Panc1 (cell line): ENCODE measurements at regions not wholly inside any gene's neighbourhood (a gene's known extent, or its start where the extent isn't known, plus 50 kb on each side); places are given as distances from the start of the nearest gene placed in this dataset.

Source experiments
- ATAC-seq: fragments of 200-7000 bp; cut with Tn5 transposase; 2 replicates; pipeline ENCODE4 v1.9.1; 2020; ENCODE audit warnings: mild to moderate bottlenecking, moderate library complexity
- BruUV-seq: library from RNA; stranded (reverse); fragments of 400-500 nt; replicated peaks from 2 replicates; lab custom pipeline; 2021; lab: Mats Ljungman, UMichigan
- CTCF ChIA-PET: fragments of 300-600 bp; sonication (Branson Sonifier 250); formaldehyde crosslinking; loops from one replicate; lab custom pipeline; 2022; ENCODE audit warnings: antibody characterized with exemption; lab: Charles Lee
- POLR2A ChIA-PET: fragments of 300-600 bp; sonication (Branson Sonifier 250); formaldehyde crosslinking; loops from one replicate; lab custom pipeline; 2022; ENCODE audit warnings: antibody characterized with exemption; lab: Charles Lee
- DNase-seq: peaks from one replicate; pipeline ENCODE4 v3.0.0-alpha.2; 2010; ENCODE audit warnings: low read depth, low spot score
- H3K27ac ChIP-seq: 2 replicates; pipeline ENCODE4 v1.5.1; 2011; ENCODE audit warnings: mild to moderate bottlenecking, low read length, inconsistent platforms
- H3K27me3 ChIP-seq: fragments of 200-500 bp; sonication (Bioruptor generic); 2 replicates; pipeline ENCODE4 v1.6.0; 2014; ENCODE audit warnings: low read length, inconsistent platforms; ENCODE audit not compliant: control insufficient read depth, insufficient read depth
- H3K36me3 ChIP-seq: fragments of 200-500 bp; sonication (Bioruptor generic); 2 replicates; pipeline ENCODE4 v1.5.1; 2014; ENCODE audit warnings: inconsistent platforms, mild to moderate bottlenecking, low read length, moderate library complexity; ENCODE audit not compliant: control insufficient read depth, insufficient read depth
- H3K4me1 ChIP-seq: 2 replicates; pipeline ENCODE4 v1.5.1; 2011; ENCODE audit warnings: inconsistent platforms, mild to moderate bottlenecking, low read length, moderate library complexity; ENCODE audit not compliant: control insufficient read depth, insufficient read depth
- H3K4me3 ChIP-seq, 2 experiments: 2 replicates each; pipeline ENCODE4 v1.5.1; 2011 to 2012; ENCODE audit warnings: low read depth in 2 of 2, low read length in 2 of 2, mild to moderate bottlenecking in 2 of 2, inconsistent platforms in 1 of 2, moderate library complexity in 1 of 2
- H3K9me3 ChIP-seq: fragments of 200-500 bp; sonication (Bioruptor generic); 2 replicates; pipeline ENCODE4 v1.5.1; 2014; ENCODE audit warnings: low read depth, mild to moderate bottlenecking, inconsistent platforms, low read length, moderate library complexity; ENCODE audit not compliant: control insufficient read depth, insufficient read depth
- POLR2AphosphoS5 ChIP-seq: IDR thresholded peaks from 2 replicates; pipeline ENCODE4 v1.6.1; 2012; ENCODE audit warnings: mild to moderate bottlenecking, low read depth, low read length, moderate library complexity
- SIN3A ChIP-seq: IDR thresholded peaks from 2 replicates; pipeline ENCODE4 v1.6.1; 2012; ENCODE audit warnings: low read depth, mild to moderate bottlenecking, low read length, moderate library complexity, borderline replicate concordance; ENCODE audit not compliant: insufficient read depth
- TCF7L2 ChIP-seq: IDR thresholded peaks from 2 replicates; pipeline ENCODE4 v1.6.1; 2011; ENCODE audit warnings: mild to moderate bottlenecking, low read depth, low read length, inconsistent platforms
- in situ Hi-C: cut with HindIII; loops from 2 replicates; pipeline ENCODE4 v1.10.0; 2016; ENCODE audit warnings: low sequenced_read_pairs, low pct_unique_long_range_greater_than_20kb
- intact Hi-C: fragments of 100-400 bp; cut with micrococcal nuclease; formaldehyde crosslinking; loops from one replicate; pipeline ENCODE4 v1.10.0; 2022; ENCODE audit not compliant: unreplicated experiment
- TF ChIP-seq, protein P1 (sequence below), 2 experiments: IDR thresholded peaks; 2 replicates each; pipeline ENCODE4 v1.6.1; 2011 to 2012; ENCODE audit warnings: low read depth in 2 of 2, control low read depth in 1 of 2, low read length in 1 of 2, mild to moderate bottlenecking in 1 of 2, moderate library complexity in 1 of 2; ENCODE audit not compliant: insufficient read depth in 1 of 2
- TF ChIP-seq, protein P2 (sequence below): fragments of 450-650 bp; IDR thresholded peaks from 2 replicates; pipeline ENCODE4 v1.5.1; 2017; ENCODE audit warnings: mild to moderate bottlenecking

DNA sequence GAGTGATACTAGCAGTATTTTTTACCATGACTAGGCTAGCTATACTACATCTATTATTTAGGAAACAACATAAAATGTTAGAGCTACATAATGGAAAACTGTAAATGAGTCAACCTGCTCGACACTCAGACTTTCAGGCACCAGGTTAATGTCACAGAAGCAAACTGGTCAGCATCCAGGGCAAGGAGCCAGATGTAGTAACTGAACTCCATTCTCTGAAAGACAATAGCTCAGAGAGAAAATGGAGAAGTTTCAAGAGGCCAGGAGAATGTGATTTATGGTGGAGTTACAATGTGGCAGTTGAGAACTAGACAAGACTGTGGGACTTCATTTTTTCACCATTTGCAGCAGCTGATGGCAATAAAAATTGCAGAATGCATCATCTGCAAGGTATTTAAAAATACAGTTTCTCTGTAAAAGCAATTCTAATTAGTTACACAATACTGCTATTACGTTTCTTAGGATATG, 342.7 kb upstream of the PABPC4L start:
- Histone ChIP-seq H3K4me1 (no peaks in the 10 kb centered on the region), H3K27me3 (no peaks in the 10 kb centered on the region), H3K4me3 (no peak overlapping the region), H3K36me3 (no peaks in the 10 kb centered on the region), H3K9me3 (no peaks in the 10 kb centered on the region), H3K27ac (no peak overlapping the region)
- TF ChIP-seq, protein P1, sequence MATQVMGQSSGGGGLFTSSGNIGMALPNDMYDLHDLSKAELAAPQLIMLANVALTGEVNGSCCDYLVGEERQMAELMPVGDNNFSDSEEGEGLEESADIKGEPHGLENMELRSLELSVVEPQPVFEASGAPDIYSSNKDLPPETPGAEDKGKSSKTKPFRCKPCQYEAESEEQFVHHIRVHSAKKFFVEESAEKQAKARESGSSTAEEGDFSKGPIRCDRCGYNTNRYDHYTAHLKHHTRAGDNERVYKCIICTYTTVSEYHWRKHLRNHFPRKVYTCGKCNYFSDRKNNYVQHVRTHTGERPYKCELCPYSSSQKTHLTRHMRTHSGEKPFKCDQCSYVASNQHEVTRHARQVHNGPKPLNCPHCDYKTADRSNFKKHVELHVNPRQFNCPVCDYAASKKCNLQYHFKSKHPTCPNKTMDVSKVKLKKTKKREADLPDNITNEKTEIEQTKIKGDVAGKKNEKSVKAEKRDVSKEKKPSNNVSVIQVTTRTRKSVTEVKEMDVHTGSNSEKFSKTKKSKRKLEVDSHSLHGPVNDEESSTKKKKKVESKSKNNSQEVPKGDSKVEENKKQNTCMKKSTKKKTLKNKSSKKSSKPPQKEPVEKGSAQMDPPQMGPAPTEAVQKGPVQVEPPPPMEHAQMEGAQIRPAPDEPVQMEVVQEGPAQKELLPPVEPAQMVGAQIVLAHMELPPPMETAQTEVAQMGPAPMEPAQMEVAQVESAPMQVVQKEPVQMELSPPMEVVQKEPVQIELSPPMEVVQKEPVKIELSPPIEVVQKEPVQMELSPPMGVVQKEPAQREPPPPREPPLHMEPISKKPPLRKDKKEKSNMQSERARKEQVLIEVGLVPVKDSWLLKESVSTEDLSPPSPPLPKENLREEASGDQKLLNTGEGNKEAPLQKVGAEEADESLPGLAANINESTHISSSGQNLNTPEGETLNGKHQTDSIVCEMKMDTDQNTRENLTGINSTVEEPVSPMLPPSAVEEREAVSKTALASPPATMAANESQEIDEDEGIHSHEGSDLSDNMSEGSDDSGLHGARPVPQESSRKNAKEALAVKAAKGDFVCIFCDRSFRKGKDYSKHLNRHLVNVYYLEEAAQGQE (IDR thresholded peaks at IDR 0.05; ENCODE audit: insufficient read depth in 1 of 2, low read depth in 2 of 2, low read length in 1 of 2) = no peak
- TF ChIP-seq SIN3A = no peak
- no peak for TF ChIP-seq TCF7L2
- TF ChIP-seq, protein P2, sequence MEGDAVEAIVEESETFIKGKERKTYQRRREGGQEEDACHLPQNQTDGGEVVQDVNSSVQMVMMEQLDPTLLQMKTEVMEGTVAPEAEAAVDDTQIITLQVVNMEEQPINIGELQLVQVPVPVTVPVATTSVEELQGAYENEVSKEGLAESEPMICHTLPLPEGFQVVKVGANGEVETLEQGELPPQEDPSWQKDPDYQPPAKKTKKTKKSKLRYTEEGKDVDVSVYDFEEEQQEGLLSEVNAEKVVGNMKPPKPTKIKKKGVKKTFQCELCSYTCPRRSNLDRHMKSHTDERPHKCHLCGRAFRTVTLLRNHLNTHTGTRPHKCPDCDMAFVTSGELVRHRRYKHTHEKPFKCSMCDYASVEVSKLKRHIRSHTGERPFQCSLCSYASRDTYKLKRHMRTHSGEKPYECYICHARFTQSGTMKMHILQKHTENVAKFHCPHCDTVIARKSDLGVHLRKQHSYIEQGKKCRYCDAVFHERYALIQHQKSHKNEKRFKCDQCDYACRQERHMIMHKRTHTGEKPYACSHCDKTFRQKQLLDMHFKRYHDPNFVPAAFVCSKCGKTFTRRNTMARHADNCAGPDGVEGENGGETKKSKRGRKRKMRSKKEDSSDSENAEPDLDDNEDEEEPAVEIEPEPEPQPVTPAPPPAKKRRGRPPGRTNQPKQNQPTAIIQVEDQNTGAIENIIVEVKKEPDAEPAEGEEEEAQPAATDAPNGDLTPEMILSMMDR = no peak
- no peak for TF ChIP-seq POLR2AphosphoS5
- ATAC-seq (no peak), DNase-seq (no peak)
- ChIA-PET CTCF (no interaction called here), POLR2A (no interaction called here)
- intact Hi-C loops (no loop called here), in situ Hi-C loops (no loop called here)
- BruUV-seq = no TSS peak

DNA sequence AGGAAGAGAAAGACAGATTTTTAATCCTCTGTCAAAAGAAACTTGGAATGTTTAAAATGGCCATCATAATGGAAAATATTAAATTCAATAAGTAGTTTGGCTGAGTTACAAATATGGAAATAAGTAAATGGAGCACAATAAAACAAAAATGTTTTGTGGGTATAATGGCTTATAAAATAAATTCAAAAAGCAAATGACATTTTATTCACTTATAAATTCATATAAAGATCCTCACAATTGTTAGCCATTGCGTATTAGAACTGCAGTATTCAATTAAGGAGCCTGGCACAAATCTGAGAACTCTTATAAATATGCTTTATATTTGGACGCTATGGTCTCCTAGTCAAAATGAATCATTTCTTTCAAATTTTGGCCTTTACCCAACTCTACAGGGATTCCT, 339.0 kb upstream of the PABPC4L start:
- in situ Hi-C loops = no loop called here
- Histone ChIP-seq H3K36me3 (no peaks in the 10 kb centered on the region), H3K4me3 (no peak overlapping the region), H3K4me1 (no peaks in the 10 kb centered on the region), H3K9me3 (no peaks in the 10 kb centered on the region), H3K27me3 (no peaks in the 10 kb centered on the region), H3K27ac (no peak overlapping the region)
- CTCF ChIA-PET = no interaction called here
- POLR2A ChIA-PET = no interaction called here
- no peak for ATAC-seq
- no TSS peak for BruUV-seq
- TF ChIP-seq SIN3A (no peak), POLR2AphosphoS5 (no peak)
- TF ChIP-seq, protein P1 (IDR thresholded peaks at IDR 0.05; ENCODE audit: insufficient read depth in 1 of 2, low read depth in 2 of 2, low read length in 1 of 2) = no peak
- TF ChIP-seq, protein P2 = no peak
- DNase-seq = no peak
- intact Hi-C loops = no loop called here
